Tibial artery (tissue), 4 donors: ENCODE measurements at regions not wholly inside any gene's neighbourhood (a gene's known extent, or its start where the extent isn't known, plus 50 kb on each side); places are given as distances from the start of the nearest gene placed in this dataset.

Source experiments
- DNase-seq, 2 donors: peaks; one replicate each; pipeline ENCODE4 v3.0.0-alpha.2; 2019
- H3K27ac ChIP-seq, 2 donors: fragments of 200-600 bp; sonication (generic) in 1 of 2; 1 replicate in 1 of 2; 2 replicates in 1 of 2; pipeline ENCODE4 v1.5.1; 2018 to 2019; ENCODE audit warnings: mild to moderate bottlenecking in 1 of 2
- H3K27me3 ChIP-seq, 2 donors: fragments of 200-600 bp; sonication (generic) in 1 of 2; one replicate each; pipeline versions ENCODE4 v1.5.1 to v1.6.0; 2016 to 2019
- H3K36me3 ChIP-seq, 3 donors: fragments of 200-600 bp; sonication (generic) in 2 of 3; one replicate each; pipeline ENCODE4 v1.5.1; 2016 to 2019; ENCODE audit warnings: mild to moderate bottlenecking in 2 of 3
- H3K4me1 ChIP-seq, 4 donors: fragments of 200-600 bp; sonication (generic) in 2 of 4; 1 replicate in 3 of 4; 2 replicates in 1 of 4; pipeline ENCODE4 v1.5.1; 2016 to 2019
- H3K4me3 ChIP-seq, 2 donors: fragments of 200-600 bp; sonication (generic) in 1 of 2; 1 replicate in 1 of 2; 2 replicates in 1 of 2; pipeline ENCODE4 v1.5.1; 2018 to 2019; ENCODE audit warnings: mild to moderate bottlenecking in 2 of 2
- H3K9me3 ChIP-seq, 3 donors: fragments of 200-600 bp; sonication (generic) in 1 of 3; one replicate each; pipeline ENCODE4 v1.5.1; 2016 to 2019
- CTCF ChIP-seq, 2 experiments: fragments of 200-600 bp in 1 of 2; fragments of 450-650 bp in 1 of 2; IDR thresholded peaks; one replicate each; pipeline ENCODE4 v1.5.1; 2017 to 2019; ENCODE audit warnings: antibody characterized with exemption in 2 of 2, mild to moderate bottlenecking in 1 of 2, moderate library complexity in 1 of 2
- intact Hi-C: fragments of 100-400 bp; cut with DNase I; formaldehyde crosslinking; loops from one replicate; pipeline ENCODE4 v1.15.0; 2023; ENCODE audit warnings: low total_unique reads

GRCh38 chr3:64300790-64301423, 75.6 kb upstream of the PRICKLE2 start:
- Histone ChIP-seq H3K4me3 (no peak overlapping the region), H3K4me1 (peaks cover 0 to under 1% (median under 1%) of the 10 kb centered on the region in 4 donors), H3K27ac (no peak overlapping the region), H3K36me3 (no peaks in the 10 kb centered on the region), H3K27me3 (no peaks in the 10 kb centered on the region), H3K9me3 (peaks cover 0 to 6% (median 0%) of the 10 kb centered on the region in 3 donors)
- no peak for DNase-seq
- intact Hi-C loops, result no loop called here
- no peak for TF ChIP-seq CTCF (IDR thresholded peaks at IDR 0.05)

- H3K9me3 ChIP-seq, result peaks cover 0 to 6% (median 0%) of the 10 kb centered on the region in 3 donors
- no peak for TF ChIP-seq CTCF (IDR thresholded peaks at IDR 0.05)
- peaks cover 0 to 10% (median 5%) of the 10 kb centered on the region in 4 donors for H3K4me1 ChIP-seq
- no peak for DNase-seq
- H3K4me3 ChIP-seq, result no peak overlapping the region
- H3K27ac ChIP-seq, result no peak overlapping the region
- H3K27me3 ChIP-seq, result no peaks in the 10 kb centered on the region
- intact Hi-C loops, result no loop called here
- no peaks in the 10 kb centered on the region for H3K36me3 ChIP-seq
These were observed 73.9 kb upstream of the PRICKLE2 start for GRCh38 chr3:64299206-64299605.

GRCh38 chr3:64297563-64297962, 72.3 kb upstream of the PRICKLE2 start:
- Histone ChIP-seq H3K9me3 (peaks cover 0 to 6% (median 0%) of the 10 kb centered on the region in 3 donors), H3K27me3 (no peaks in the 10 kb centered on the region), H3K4me1 (peaks cover 0 to 10% (median 5%) of the 10 kb centered on the region in 4 donors), H3K36me3 (no peaks in the 10 kb centered on the region), H3K27ac (no peak overlapping the region), H3K4me3 (no peak overlapping the region)
- no peak for DNase-seq
- TF ChIP-seq CTCF (IDR thresholded peaks at IDR 0.05), result no peak
- intact Hi-C loops, result no loop called here

GRCh38 chr3:64295594-64295993, 70.3 kb upstream of the PRICKLE2 start:
- Histone ChIP-seq H3K4me3 (no peak overlapping the region), H3K36me3 (no peaks in the 10 kb centered on the region), H3K9me3 (peaks cover 0 to 6% (median 0%) of the 10 kb centered on the region in 3 donors), H3K27me3 (no peaks in the 10 kb centered on the region), H3K4me1 (peaks cover 0 to 15% (median 5%) of the 10 kb centered on the region in 4 donors), H3K27ac (peak overlapping the region; percentile 59)
- no peak for TF ChIP-seq CTCF (IDR thresholded peaks at IDR 0.05)
- DNase-seq, result peak in 1 of 2 donors; percentile 66
- intact Hi-C loops, result no loop called here

GRCh38 chr3:64294771-64295170, 69.5 kb upstream of the PRICKLE2 start:
- DNase-seq, result no peak
- H3K36me3 ChIP-seq, result no peaks in the 10 kb centered on the region
- H3K4me1 ChIP-seq, result peaks cover 0 to 15% (median 5%) of the 10 kb centered on the region in 4 donors
- intact Hi-C loops, result no loop called here
- H3K9me3 ChIP-seq, result peaks cover 0 to 6% (median 0%) of the 10 kb centered on the region in 3 donors
- H3K27me3 ChIP-seq, result no peaks in the 10 kb centered on the region
- no peak overlapping the region for H3K4me3 ChIP-seq
- TF ChIP-seq CTCF (IDR thresholded peaks at IDR 0.05), result no peak
- peak overlapping the region; percentile 59 for H3K27ac ChIP-seq
